ENCODE measurements at regions not wholly inside any gene's neighbourhood (a gene's known extent, or its start where the extent isn't known, plus 50 kb on each side); places are given as distances from the start of the nearest gene placed in this dataset.

DNA sequence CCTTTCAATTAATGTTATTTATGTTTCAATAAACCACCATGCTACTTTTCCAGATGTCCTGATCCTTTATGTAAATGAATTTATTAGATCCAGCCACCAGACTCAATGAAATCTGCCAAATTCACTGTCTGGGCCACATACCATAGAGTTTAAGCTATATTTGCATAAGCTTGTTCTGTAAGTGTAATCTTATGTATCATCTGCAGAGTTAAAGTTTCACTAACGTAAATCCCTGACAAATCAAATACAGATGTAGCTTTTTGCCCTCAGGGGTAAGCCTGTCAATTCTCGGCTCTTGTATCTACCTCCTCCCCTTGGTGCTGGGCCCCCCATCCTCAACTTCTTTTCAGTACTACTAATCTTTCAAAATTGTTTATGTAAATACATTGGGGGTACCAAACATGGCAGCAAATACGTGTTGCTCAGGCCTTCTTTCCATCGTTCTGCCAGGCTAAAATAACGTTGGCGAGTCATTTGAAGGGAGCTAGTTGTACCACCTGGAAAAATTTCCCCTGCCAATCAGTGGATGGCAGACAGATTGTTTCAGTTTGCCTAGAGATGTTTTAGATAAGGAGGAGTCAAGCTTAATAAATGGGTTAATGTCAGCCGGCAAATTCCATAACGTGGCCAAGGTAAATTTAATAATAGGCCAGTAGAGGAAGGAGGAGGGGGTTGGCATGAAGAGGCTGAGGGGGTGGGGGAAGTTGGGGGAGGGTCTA, 79.6 kb downstream of the RPS12 start:
- Histone ChIP-seq H3K9me3 (no peaks in the 10 kb centered on the region), H3K4me3 (no peak overlapping the region), H3K4me1 (no peaks in the 10 kb centered on the region), H3K36me3 (no peaks in the 10 kb centered on the region), H3K27ac (no peak overlapping the region), H3K27me3 (no peaks in the 10 kb centered on the region)
- TF ChIP-seq, protein P1, sequence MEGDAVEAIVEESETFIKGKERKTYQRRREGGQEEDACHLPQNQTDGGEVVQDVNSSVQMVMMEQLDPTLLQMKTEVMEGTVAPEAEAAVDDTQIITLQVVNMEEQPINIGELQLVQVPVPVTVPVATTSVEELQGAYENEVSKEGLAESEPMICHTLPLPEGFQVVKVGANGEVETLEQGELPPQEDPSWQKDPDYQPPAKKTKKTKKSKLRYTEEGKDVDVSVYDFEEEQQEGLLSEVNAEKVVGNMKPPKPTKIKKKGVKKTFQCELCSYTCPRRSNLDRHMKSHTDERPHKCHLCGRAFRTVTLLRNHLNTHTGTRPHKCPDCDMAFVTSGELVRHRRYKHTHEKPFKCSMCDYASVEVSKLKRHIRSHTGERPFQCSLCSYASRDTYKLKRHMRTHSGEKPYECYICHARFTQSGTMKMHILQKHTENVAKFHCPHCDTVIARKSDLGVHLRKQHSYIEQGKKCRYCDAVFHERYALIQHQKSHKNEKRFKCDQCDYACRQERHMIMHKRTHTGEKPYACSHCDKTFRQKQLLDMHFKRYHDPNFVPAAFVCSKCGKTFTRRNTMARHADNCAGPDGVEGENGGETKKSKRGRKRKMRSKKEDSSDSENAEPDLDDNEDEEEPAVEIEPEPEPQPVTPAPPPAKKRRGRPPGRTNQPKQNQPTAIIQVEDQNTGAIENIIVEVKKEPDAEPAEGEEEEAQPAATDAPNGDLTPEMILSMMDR (IDR thresholded peaks at IDR 0.05), result no peak
- no peak for DNase-seq (ENCODE audit: low spot score)

DNA sequence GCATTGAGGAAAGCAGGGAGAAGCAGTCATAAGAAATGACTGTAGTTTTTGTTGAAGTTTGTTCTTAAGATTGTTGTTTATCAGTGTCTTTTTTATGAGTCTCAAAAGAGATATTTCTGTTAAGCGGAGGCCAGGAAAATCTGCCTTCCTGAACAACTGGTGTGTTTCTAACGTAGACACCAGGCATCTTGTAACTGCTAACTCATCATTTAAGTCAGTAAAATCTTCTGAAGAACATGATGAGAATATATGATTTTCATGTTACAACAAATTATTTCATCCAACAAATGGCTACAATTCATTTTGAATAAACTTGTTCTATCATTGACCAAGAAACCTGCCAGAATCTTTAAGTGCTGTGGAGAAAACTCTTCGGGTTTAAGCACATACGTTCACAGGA, 84.0 kb downstream of the RPS12 start:
- H3K36me3 ChIP-seq, result no peaks in the 10 kb centered on the region
- H3K4me3 ChIP-seq, result no peak overlapping the region
- H3K27me3 ChIP-seq, result no peaks in the 10 kb centered on the region
- no peaks in the 10 kb centered on the region for H3K4me1 ChIP-seq
- H3K27ac ChIP-seq, result no peak overlapping the region
- TF ChIP-seq, protein P1 (IDR thresholded peaks at IDR 0.05), result no peak
- no peaks in the 10 kb centered on the region for H3K9me3 ChIP-seq
- DNase-seq (ENCODE audit: low spot score), result no peak

DNA sequence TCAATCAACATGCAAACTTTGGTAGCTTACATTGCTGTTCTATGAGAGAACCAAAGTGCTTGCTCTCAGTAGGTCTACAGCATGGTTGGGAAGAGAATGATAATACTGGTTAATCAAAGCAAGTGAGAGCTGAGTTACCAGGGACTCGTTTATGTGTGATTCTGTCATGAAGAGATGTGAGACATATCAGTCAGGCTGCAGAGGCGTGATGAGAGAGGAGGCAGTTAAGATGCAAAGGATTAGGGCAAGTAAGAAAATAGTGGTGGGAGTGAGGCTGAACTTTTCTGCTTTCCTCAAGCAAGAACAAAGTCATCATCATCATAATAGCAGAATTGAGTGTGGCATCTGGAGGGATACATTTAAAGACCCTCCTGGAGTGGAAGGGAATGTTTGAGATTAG, 86.5 kb downstream of the RPS12 start:
- Histone ChIP-seq H3K4me1 (no peaks in the 10 kb centered on the region), H3K27me3 (no peaks in the 10 kb centered on the region), H3K36me3 (no peaks in the 10 kb centered on the region), H3K27ac (no peak overlapping the region), H3K4me3 (no peak overlapping the region), H3K9me3 (no peaks in the 10 kb centered on the region)
- DNase-seq (ENCODE audit: low spot score), result no peak
- TF ChIP-seq, protein P1 (IDR thresholded peaks at IDR 0.05), result no peak

DNA sequence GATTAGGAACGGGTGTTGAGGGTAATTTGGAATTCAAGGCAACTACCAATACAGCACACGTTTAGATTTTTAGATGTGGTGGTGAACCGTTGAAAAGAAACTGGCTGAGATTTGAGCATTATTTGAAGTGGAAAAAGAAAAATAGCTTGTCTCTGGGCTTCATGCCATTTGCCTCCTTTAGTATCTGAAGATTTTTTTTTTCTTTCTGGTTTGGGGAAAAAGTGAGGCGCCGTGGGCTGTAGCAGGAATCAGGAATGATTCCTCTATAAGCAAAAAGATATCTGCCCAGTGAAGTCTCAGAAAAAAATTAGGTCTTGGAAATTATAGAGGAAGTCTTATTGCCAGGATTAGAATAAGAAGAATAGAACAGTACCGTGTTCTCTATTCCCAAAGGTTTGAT, 88.5 kb downstream of the RPS12 start:
- no peak for DNase-seq (ENCODE audit: low spot score)

DNA sequence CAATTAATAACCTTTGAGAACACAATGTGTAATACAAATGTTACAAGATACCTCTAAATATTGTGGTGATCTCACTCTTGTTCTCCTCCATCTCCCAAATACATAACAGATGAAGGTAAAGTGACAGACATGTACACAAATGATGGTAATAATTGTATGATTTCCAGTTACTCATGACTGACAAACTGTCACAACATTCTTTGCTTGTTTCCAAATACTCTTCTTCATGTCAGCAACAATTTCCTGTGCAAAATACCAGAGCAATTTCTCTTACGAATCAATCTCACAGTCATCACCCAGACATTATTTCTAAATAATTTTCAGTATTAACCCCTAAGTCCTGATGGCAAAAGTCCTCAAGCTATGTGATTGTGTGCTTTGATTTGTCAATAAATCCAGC, 92.9 kb downstream of the RPS12 start:
- no peaks in the 10 kb centered on the region for H3K27me3 ChIP-seq
- no peaks in the 10 kb centered on the region for H3K36me3 ChIP-seq
- H3K4me3 ChIP-seq, result no peak overlapping the region
- H3K9me3 ChIP-seq, result no peaks in the 10 kb centered on the region
- no peak for DNase-seq (ENCODE audit: low spot score)
- H3K27ac ChIP-seq, result no peak overlapping the region
- no peaks in the 10 kb centered on the region for H3K4me1 ChIP-seq
- TF ChIP-seq, protein P1 (IDR thresholded peaks at IDR 0.05), result no peak

More for the DNA sequence above, 88.5 kb downstream of the RPS12 start:
- Histone ChIP-seq H3K9me3 (no peaks in the 10 kb centered on the region), H3K27ac (no peak overlapping the region), H3K36me3 (no peaks in the 10 kb centered on the region), H3K4me3 (no peak overlapping the region), H3K27me3 (no peaks in the 10 kb centered on the region), H3K4me1 (no peaks in the 10 kb centered on the region)
- TF ChIP-seq, protein P1 (IDR thresholded peaks at IDR 0.05), result no peak

DNA sequence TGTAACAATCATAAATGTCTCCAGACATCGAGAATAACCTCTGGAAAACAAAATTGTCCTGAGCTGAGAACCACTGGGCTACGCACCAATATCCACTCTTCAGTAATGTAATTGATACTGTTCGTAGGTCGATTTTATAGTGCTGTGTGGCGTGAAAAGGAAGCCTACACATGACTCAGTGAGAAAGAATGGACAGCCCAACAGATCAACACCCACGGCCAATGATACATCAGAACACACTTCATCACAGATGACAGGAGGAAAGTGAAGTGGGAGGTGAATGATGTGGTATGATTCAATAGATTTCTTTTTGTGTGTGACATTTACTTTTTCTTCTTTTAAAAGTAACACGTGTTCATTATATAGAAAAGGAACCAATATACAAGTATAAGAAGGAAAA, 93.5 kb downstream of the RPS12 start:
- DNase-seq (ENCODE audit: low spot score), result no peak

More for the DNA sequence above, 93.5 kb downstream of the RPS12 start:
- H3K27me3 ChIP-seq, result no peaks in the 10 kb centered on the region
- no peaks in the 10 kb centered on the region for H3K9me3 ChIP-seq
- no peak overlapping the region for H3K27ac ChIP-seq
- H3K36me3 ChIP-seq, result no peaks in the 10 kb centered on the region
- no peaks in the 10 kb centered on the region for H3K4me1 ChIP-seq
- H3K4me3 ChIP-seq, result no peak overlapping the region
- TF ChIP-seq, protein P1 (IDR thresholded peaks at IDR 0.05), result no peak
